Esophagus muscularis mucosa (tissue), 4 donors: ENCODE measurements at regions not wholly inside any gene's neighbourhood (a gene's known extent, or its start where the extent isn't known, plus 50 kb on each side); places are given as distances from the start of the nearest gene placed in this dataset.

Source experiments
- EP300 ChIP-seq: sonication (generic); formaldehyde crosslinking; IDR thresholded peaks from one replicate; pipeline ENCODE4 v1.6.1; 2017; ENCODE audit warnings: antibody characterized with exemption
- POLR2A ChIP-seq: fragments of 450-650 bp; IDR thresholded peaks from one replicate; pipeline ENCODE4 v1.6.1; 2017; ENCODE audit warnings: antibody characterized with exemption, moderate library complexity, mild to moderate bottlenecking, low read depth
- TF ChIP-seq, protein P1 (sequence below), 3 experiments: fragments of 200-600 bp in 2 of 3; fragments of 450-650 bp in 1 of 3; sonication (generic) in 2 of 3; IDR thresholded peaks; one replicate each; pipeline ENCODE4 v1.5.1; 2017 to 2019; ENCODE audit warnings: antibody characterized with exemption in 3 of 3, mild to moderate bottlenecking in 2 of 3, moderate library complexity in 1 of 3

DNA sequence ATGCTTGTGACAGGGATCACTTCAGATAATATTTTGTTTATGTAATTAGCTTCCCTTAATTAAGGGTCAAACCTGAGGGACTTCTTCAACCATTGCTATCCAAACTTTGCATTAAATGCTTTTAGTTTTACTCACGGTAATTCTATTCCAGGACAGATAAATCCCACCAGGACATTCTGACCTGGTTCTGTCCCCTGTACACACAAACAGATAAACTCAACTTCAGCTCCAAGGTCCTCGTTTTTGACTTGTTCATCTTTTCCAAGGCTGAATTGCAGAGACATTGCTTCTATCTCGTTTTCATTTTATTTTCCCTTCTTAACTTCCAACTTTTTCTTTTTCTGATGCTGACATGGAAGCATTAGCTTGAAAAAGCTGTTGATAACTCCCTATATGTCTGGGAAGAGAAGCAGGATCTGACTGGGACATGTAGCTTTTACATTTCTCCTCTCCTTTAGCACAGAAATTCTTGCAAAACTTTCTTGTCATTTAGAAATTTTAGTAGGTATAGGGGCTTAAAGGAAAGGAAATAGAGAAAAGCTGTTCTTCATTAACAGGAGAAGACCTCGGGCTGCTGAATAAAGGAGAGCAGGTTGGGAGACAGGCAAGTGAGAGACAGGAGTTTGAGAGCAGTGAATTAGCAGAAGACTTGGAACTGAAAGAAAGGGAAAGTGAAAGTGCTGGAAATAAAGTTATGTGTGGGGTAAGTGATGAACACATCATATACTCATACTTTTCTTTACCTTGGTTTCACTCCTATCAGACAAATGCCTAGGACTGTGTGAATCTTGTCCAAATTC lies 231.7 kb upstream of the B3GALT2 start:
- TF ChIP-seq POLR2A (no peak), EP300 (no peak)
- TF ChIP-seq, protein P1, sequence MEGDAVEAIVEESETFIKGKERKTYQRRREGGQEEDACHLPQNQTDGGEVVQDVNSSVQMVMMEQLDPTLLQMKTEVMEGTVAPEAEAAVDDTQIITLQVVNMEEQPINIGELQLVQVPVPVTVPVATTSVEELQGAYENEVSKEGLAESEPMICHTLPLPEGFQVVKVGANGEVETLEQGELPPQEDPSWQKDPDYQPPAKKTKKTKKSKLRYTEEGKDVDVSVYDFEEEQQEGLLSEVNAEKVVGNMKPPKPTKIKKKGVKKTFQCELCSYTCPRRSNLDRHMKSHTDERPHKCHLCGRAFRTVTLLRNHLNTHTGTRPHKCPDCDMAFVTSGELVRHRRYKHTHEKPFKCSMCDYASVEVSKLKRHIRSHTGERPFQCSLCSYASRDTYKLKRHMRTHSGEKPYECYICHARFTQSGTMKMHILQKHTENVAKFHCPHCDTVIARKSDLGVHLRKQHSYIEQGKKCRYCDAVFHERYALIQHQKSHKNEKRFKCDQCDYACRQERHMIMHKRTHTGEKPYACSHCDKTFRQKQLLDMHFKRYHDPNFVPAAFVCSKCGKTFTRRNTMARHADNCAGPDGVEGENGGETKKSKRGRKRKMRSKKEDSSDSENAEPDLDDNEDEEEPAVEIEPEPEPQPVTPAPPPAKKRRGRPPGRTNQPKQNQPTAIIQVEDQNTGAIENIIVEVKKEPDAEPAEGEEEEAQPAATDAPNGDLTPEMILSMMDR (IDR thresholded peaks at IDR 0.05): no peak
